GM23338 (cell line): ENCODE measurements at regions not wholly inside any gene's neighbourhood (a gene's known extent, or its start where the extent isn't known, plus 50 kb on each side); places are given as distances from the start of the nearest gene placed in this dataset.

Experiments used
- ATAC-seq: fragments of 200-7000 bp; cut with Tn5 transposase; 3 replicates; pipeline ENCODE4 v1.9.1; 2020
- DNase-seq: peaks from one replicate; pipeline ENCODE4 v3.0.0-alpha.2; 2015; ENCODE audit warnings: low spot score
- H2AFZ ChIP-seq: fragments of 200-600 bp; sonication (generic); 2 replicates; pipeline ENCODE4 v1.8.0; 2016; ENCODE audit warnings: antibody characterized with exemption, mild to moderate bottlenecking, moderate library complexity
- H3F3A ChIP-seq: fragments of 200-600 bp; sonication (generic); replicated peaks from 2 replicates; pipeline ENCODE4 v1.8.0; 2017; ENCODE audit warnings: antibody characterized with exemption, mixed run types, low read depth
- H3K27ac ChIP-seq: fragments of 200-600 bp; sonication (generic); 2 replicates; pipeline ENCODE4 v1.6.1; 2016; ENCODE audit warnings: low read depth
- H3K27me3 ChIP-seq: fragments of 200-600 bp; sonication (generic); 2 replicates; pipeline ENCODE4 v1.8.0; 2016; ENCODE audit warnings: mild to moderate bottlenecking, mixed run types, moderate library complexity; ENCODE audit not compliant: insufficient read depth
- H3K36me3 ChIP-seq: fragments of 200-600 bp; sonication (generic); 2 replicates; pipeline ENCODE4 v1.8.0; 2016; ENCODE audit warnings: mild to moderate bottlenecking; ENCODE audit not compliant: insufficient read depth
- H3K4me1 ChIP-seq: fragments of 200-600 bp; sonication (generic); 2 replicates; pipeline ENCODE4 v1.8.0; 2016; ENCODE audit warnings: mild to moderate bottlenecking, moderate library complexity; ENCODE audit not compliant: insufficient read depth
- H3K4me2 ChIP-seq: fragments of 200-600 bp; sonication (generic); 2 replicates; pipeline ENCODE4 v1.7.1; 2017; ENCODE audit warnings: mixed run types
- H3K4me3 ChIP-seq: fragments of 200-600 bp; sonication (generic); 2 replicates; pipeline ENCODE4 v1.6.1; 2016; ENCODE audit warnings: mixed run types
- H3K79me2 ChIP-seq: fragments of 200-600 bp; sonication (generic); replicated peaks from 2 replicates; pipeline ENCODE4 v1.8.0; 2017; ENCODE audit warnings: mild to moderate bottlenecking; ENCODE audit not compliant: insufficient read depth
- H3K9me2 ChIP-seq: fragments of 200-600 bp; sonication (generic); 2 replicates; pipeline ENCODE4 v1.8.0; 2017; ENCODE audit not compliant: insufficient read depth
- H4K20me1 ChIP-seq: fragments of 200-600 bp; sonication (generic); replicated peaks from 2 replicates; pipeline ENCODE4 v1.8.0; 2017; ENCODE audit warnings: mild to moderate bottlenecking; ENCODE audit not compliant: insufficient read depth
- H3K27ac Mint-ChIP-seq: 2 replicates; pipeline ENCODE4 v1.8.0; 2020; ENCODE audit warnings: inconsistent platforms, mild to moderate bottlenecking, moderate library complexity, mixed read lengths
- H3K27me3 Mint-ChIP-seq: 3 replicates; pipeline ENCODE4 v1.8.0; 2022; ENCODE audit warnings: low read depth, mild to moderate bottlenecking, moderate library complexity, mixed read lengths, inconsistent platforms; ENCODE audit not compliant: insufficient read depth, poor library complexity
- H3K36me3 Mint-ChIP-seq: 3 replicates; pipeline ENCODE4 v1.8.0; 2021; ENCODE audit warnings: low read depth, mild to moderate bottlenecking, inconsistent platforms, moderate library complexity, mixed read lengths
- H3K4me1 Mint-ChIP-seq: 3 replicates; pipeline ENCODE4 v1.8.0; 2020; ENCODE audit warnings: mild to moderate bottlenecking, inconsistent platforms, mixed read lengths
- H3K4me3 Mint-ChIP-seq: 3 replicates; pipeline ENCODE4 v1.8.0; 2021; ENCODE audit warnings: moderate library complexity, mild to moderate bottlenecking, inconsistent platforms, mixed read lengths
- H3K9me3 Mint-ChIP-seq: 3 replicates; pipeline ENCODE4 v1.8.0; 2020; ENCODE audit warnings: moderate library complexity, mild to moderate bottlenecking, inconsistent platforms, mixed read lengths
- CREB1 ChIP-seq: fragments of 250-450 bp; sonication (Bioruptor Pico); IDR thresholded peaks from 2 replicates; pipeline ENCODE4 v1.5.0; 2020; ENCODE audit warnings: low read depth, mild to moderate bottlenecking, moderate library complexity
- CTCF ChIP-seq, 2 experiments: fragments of 200-600 bp in 1 of 2; sonication (generic) in 1 of 2; conservative IDR thresholded peaks; 2 replicates each; pipeline versions ENCODE4 v1.5.1 to v1.6.1; 2016 to 2017; ENCODE audit warnings: antibody characterized with exemption in 2 of 2, low read depth in 2 of 2, mild to moderate bottlenecking in 2 of 2, moderate library complexity in 1 of 2
- ETS1 ChIP-seq: IDR thresholded peaks from 2 replicates; pipeline ENCODE4 v1.6.1; 2016; ENCODE audit warnings: antibody characterized with exemption
- EZH2 ChIP-seq: fragments of 200-600 bp; sonication (generic); IDR thresholded peaks from one replicate; pipeline ENCODE4 v1.8.0; 2017; ENCODE audit warnings: antibody characterized with exemption, mild to moderate bottlenecking, low read depth; ENCODE audit not compliant: unreplicated experiment
- EZH2phosphoT487 ChIP-seq: fragments of 200-600 bp; sonication (generic); IDR thresholded peaks from one replicate; pipeline ENCODE4 v1.8.1; 2018; ENCODE audit warnings: antibody characterized with exemption; ENCODE audit not compliant: unreplicated experiment
- JUNB ChIP-seq: IDR thresholded peaks from one replicate; pipeline ENCODE4 v1.6.1; 2016; ENCODE audit warnings: antibody characterized with exemption; ENCODE audit not compliant: unreplicated experiment
- NANOG ChIP-seq: IDR thresholded peaks from 2 replicates; pipeline ENCODE4 v1.6.1; 2016; ENCODE audit warnings: antibody characterized with exemption, borderline replicate concordance
- POLR2AphosphoS5 ChIP-seq: IDR thresholded peaks from 2 replicates; pipeline ENCODE4 v1.6.1; 2016; ENCODE audit warnings: antibody characterized with exemption, low read depth
- REST ChIP-seq: IDR thresholded peaks from one replicate; pipeline ENCODE4 v1.6.1; 2018; ENCODE audit warnings: antibody characterized with exemption; ENCODE audit not compliant: unreplicated experiment
- STAT1 ChIP-seq: IDR thresholded peaks from one replicate; pipeline ENCODE4 v1.6.1; 2016; ENCODE audit warnings: antibody characterized with exemption; ENCODE audit not compliant: unreplicated experiment
- ZNF114 ChIP-seq: fragments of 250-450 bp; sonication (Bioruptor Pico); IDR thresholded peaks from 2 replicates; pipeline ENCODE4 v1.5.0; 2020; ENCODE audit warnings: mild to moderate bottlenecking, moderate library complexity
- ZNF331 ChIP-seq: fragments of 250-450 bp; sonication (Bioruptor Pico); IDR thresholded peaks from 2 replicates; pipeline ENCODE4 v1.5.0; 2020; ENCODE audit warnings: low read depth, mild to moderate bottlenecking, moderate library complexity
- ZNF462 ChIP-seq: fragments of 250-450 bp; sonication (Bioruptor Pico); IDR thresholded peaks from 2 replicates; pipeline ENCODE4 v1.5.0; 2020; ENCODE audit warnings: mild to moderate bottlenecking, moderate library complexity

- Mint-ChIP-seq H3K4me1 (peaks cover 26% of the 10 kb centered on the region), H3K4me3 (no peak overlapping the region), H3K27me3 (peaks cover 3% of the 10 kb centered on the region), H3K36me3 (no peaks in the 10 kb centered on the region), H3K9me3 (no peaks in the 10 kb centered on the region), H3K27ac (no peak overlapping the region)
- no peak overlapping the region for H3K4me3 ChIP-seq
- DNase-seq, result no peak
- peaks cover 23% of the 10 kb centered on the region for H3K9me2 ChIP-seq
- H4K20me1 ChIP-seq, result no peaks in the 10 kb centered on the region
- peaks cover 27% of the 10 kb centered on the region for H3K4me1 ChIP-seq
- no peak overlapping the region for H2AFZ ChIP-seq
- TF ChIP-seq REST (no peak), CTCF (conservative IDR thresholded peaks at IDR 0.05; ENCODE audit: low read depth in 2 of 2) (no peak), STAT1 (no peak), JUNB (no peak), NANOG (no peak), CREB1 (CRISPR knock-in tag) (no peak), EZH2 (no peak), ZNF331 (CRISPR knock-in tag) (no peak), ZNF114 (CRISPR knock-in tag) (no peak), EZH2phosphoT487 (no peak), ETS1 (no peak), ZNF462 (CRISPR knock-in tag) (no peak), POLR2AphosphoS5 (no peak)
- no peak overlapping the region for H3K27ac ChIP-seq
- no peaks in the 10 kb centered on the region for H3K36me3 ChIP-seq
- no peak for ATAC-seq
- H3K4me2 ChIP-seq, result no peak overlapping the region
- H3F3A ChIP-seq, result no peaks in the 10 kb centered on the region
- no peaks in the 10 kb centered on the region for H3K79me2 ChIP-seq
- no peaks in the 10 kb centered on the region for H3K27me3 ChIP-seq
Measured at GRCh38 chr1:55723001-55723400, 507.8 kb upstream of the USP24 start.
